IMR-90 (cell line): ENCODE measurements at regions not wholly inside any gene's neighbourhood (a gene's known extent, or its start where the extent isn't known, plus 50 kb on each side); places are given as distances from the start of the nearest gene placed in this dataset.

Experiments
- ATAC-seq: fragments of 200-7000 bp; cut with Tn5 transposase; 2 replicates; pipeline ENCODE4 v1.9.1; 2020; ENCODE audit warnings: low read depth, mild to moderate bottlenecking, moderate library complexity
- BruUV-seq: library from RNA; stranded (reverse); fragments of 400-500 nt; replicated peaks from 2 replicates; lab custom pipeline; 2021; lab: Mats Ljungman, UMichigan
- CTCF ChIA-PET: fragments of 300-600 bp; formaldehyde crosslinking; extraction: SDS; loops from one replicate; lab custom pipeline; 2021; ENCODE audit warnings: antibody characterized with exemption; lab: Yijun Ruan, JAX
- POLR2A ChIA-PET: fragments of 300-600 bp; sonication (Branson Sonifier 250); formaldehyde crosslinking; loops from one replicate; lab custom pipeline; 2022; ENCODE audit warnings: antibody characterized with exemption; ENCODE audit not compliant: unreplicated experiment; lab: Charles Lee
- DNase-seq: peaks from one replicate; pipeline ENCODE4 v3.0.0; 2013
- H2AFZ ChIP-seq: replicated peaks from 2 replicates; pipeline ENCODE3; 2013; ENCODE audit warnings: low read length, mild to moderate bottlenecking; ENCODE audit not compliant: poor library complexity
- H2AK5ac ChIP-seq: 2 replicates; pipeline ENCODE4 v1.6.1; 2013; ENCODE audit warnings: low read depth, low read length, inconsistent platforms
- H2AK9ac ChIP-seq: replicated peaks from 2 replicates; pipeline ENCODE3; 2013; ENCODE audit warnings: mild to moderate bottlenecking, low read depth, low read length, moderate library complexity; ENCODE audit not compliant: poor library complexity
- H2BK120ac ChIP-seq: 2 replicates; pipeline ENCODE4 v1.6.1; 2013; ENCODE audit warnings: low read depth, low read length, inconsistent platforms
- H2BK15ac ChIP-seq: 3 replicates; pipeline ENCODE4 v1.6.1; 2013; ENCODE audit warnings: low read depth, low read length, inconsistent platforms
- H2BK20ac ChIP-seq: 2 replicates; pipeline ENCODE4 v1.6.1; 2013; ENCODE audit warnings: low read depth, mild to moderate bottlenecking, inconsistent platforms, low read length, moderate library complexity
- H2BK5ac ChIP-seq: 2 replicates; pipeline ENCODE4 v1.6.1; 2013; ENCODE audit warnings: mild to moderate bottlenecking, low read depth, low read length, inconsistent platforms; ENCODE audit not compliant: poor library complexity, severe bottlenecking
- H3K14ac ChIP-seq: replicated peaks from 2 replicates; pipeline ENCODE4 v1.6.1; 2013; ENCODE audit warnings: low read depth, low read length, inconsistent platforms
- H3K18ac ChIP-seq: 2 replicates; pipeline ENCODE4 v1.6.1; 2013; ENCODE audit warnings: low read depth, low read length, control low read depth
- H3K23ac ChIP-seq: 2 replicates; pipeline ENCODE4 v1.6.1; 2013; ENCODE audit warnings: low read depth, low read length, inconsistent platforms
- H3K27ac ChIP-seq: 2 replicates; pipeline ENCODE4 v1.5.1; 2013; ENCODE audit warnings: mild to moderate bottlenecking, control low read depth, low read length; ENCODE audit not compliant: insufficient read depth
- H3K27me3 ChIP-seq: 2 replicates; pipeline ENCODE4 v1.6.1; 2013; ENCODE audit warnings: low read length; ENCODE audit not compliant: control insufficient read depth, insufficient read depth
- H3K36me3 ChIP-seq: 2 replicates; pipeline ENCODE4 v1.6.1; 2013; ENCODE audit warnings: low read length, mixed read lengths; ENCODE audit not compliant: control insufficient read depth, insufficient read depth
- H3K4ac ChIP-seq: 2 replicates; pipeline ENCODE4 v1.6.1; 2013; ENCODE audit warnings: low read depth, low read length, inconsistent platforms
- H3K4me1 ChIP-seq: 2 replicates; pipeline ENCODE4 v1.6.1; 2013; ENCODE audit warnings: low read length, mixed read lengths; ENCODE audit not compliant: control insufficient read depth, insufficient read depth
- H3K4me2 ChIP-seq: 2 replicates; pipeline ENCODE4 v1.6.1; 2013; ENCODE audit warnings: low read depth, mild to moderate bottlenecking, control low read depth, low read length, moderate library complexity
- H3K4me3 ChIP-seq: 2 replicates; pipeline ENCODE4 v1.5.1; 2013; ENCODE audit warnings: low read depth, mild to moderate bottlenecking, control low read depth, low read length, moderate library complexity; ENCODE audit not compliant: insufficient read depth
- H3K56ac ChIP-seq: 2 replicates; pipeline ENCODE4 v1.6.1; 2013; ENCODE audit warnings: low read length, inconsistent platforms; ENCODE audit not compliant: insufficient read depth; ENCODE audit errors: extremely low read depth
- H3K79me1 ChIP-seq, 2 experiments: 2 replicates each; pipeline ENCODE4 v1.6.1; 2013; ENCODE audit warnings: low read length in 2 of 2, inconsistent platforms in 1 of 2, low read depth in 1 of 2
- H3K9ac ChIP-seq: 2 replicates; pipeline ENCODE4 v1.6.1; 2013; ENCODE audit warnings: low read depth, low read length, control low read depth
- H3K9me1 ChIP-seq: 2 replicates; pipeline ENCODE4 v1.6.1; 2013; ENCODE audit warnings: low read length, inconsistent platforms; ENCODE audit not compliant: insufficient read depth
- H3K9me3 ChIP-seq: 2 replicates; pipeline ENCODE4 v1.6.1; 2013; ENCODE audit warnings: low read length; ENCODE audit not compliant: control insufficient read depth, insufficient read depth
- H4K20me1 ChIP-seq: 2 replicates; pipeline ENCODE4 v1.6.1; 2013; ENCODE audit warnings: low read length, inconsistent platforms; ENCODE audit not compliant: insufficient read depth
- H4K5ac ChIP-seq: 2 replicates; pipeline ENCODE4 v1.6.1; 2013; ENCODE audit warnings: mild to moderate bottlenecking, low read depth, low read length, control low read depth
- H4K8ac ChIP-seq, 2 experiments: 2 replicates each; pipeline ENCODE4 v1.6.1; 2013; ENCODE audit warnings: low read depth in 2 of 2, low read length in 2 of 2, control low read depth in 1 of 2, inconsistent platforms in 1 of 2
- H4K91ac ChIP-seq: 2 replicates; pipeline ENCODE4 v1.6.1; 2013; ENCODE audit warnings: low read depth, low read length, inconsistent platforms; ENCODE audit not compliant: insufficient read depth
- BHLHE40 ChIP-seq: fragments of 150-350 bp; IDR thresholded peaks from 2 replicates; pipeline ENCODE4 v1.6.1; 2016; ENCODE audit warnings: mild to moderate bottlenecking, low read depth, low read length
- CEBPB ChIP-seq: IDR thresholded peaks from 2 replicates; pipeline ENCODE4 v1.6.1; 2012; ENCODE audit warnings: low read depth, low read length, improper control_type of control experiment
- CHD1 ChIP-seq: IDR thresholded peaks from 2 replicates; pipeline ENCODE4 v1.6.1; 2012; ENCODE audit warnings: low read depth, low read length, improper control_type of control experiment
- MAFK ChIP-seq: IDR thresholded peaks from 2 replicates; pipeline ENCODE4 v1.6.1; 2012; ENCODE audit warnings: low read depth, low read length, improper control_type of control experiment
- MAZ ChIP-seq: IDR thresholded peaks from 2 replicates; pipeline ENCODE4 v1.6.1; 2012; ENCODE audit warnings: low read depth, mild to moderate bottlenecking, low read length, improper control_type of control experiment, moderate library complexity, borderline replicate concordance
- MXI1 ChIP-seq: IDR thresholded peaks from 2 replicates; pipeline ENCODE4 v1.6.1; 2012; ENCODE audit warnings: low read depth, mild to moderate bottlenecking, low read length, moderate library complexity, borderline replicate concordance
- NFE2L2 ChIP-seq: fragments of 150-350 bp; IDR thresholded peaks from 2 replicates; pipeline ENCODE4 v1.6.1; 2016; ENCODE audit warnings: low read depth, mild to moderate bottlenecking, low read length
- POLR2A ChIP-seq: IDR thresholded peaks from 2 replicates; pipeline ENCODE4 v1.6.1; 2012; ENCODE audit warnings: mild to moderate bottlenecking, low read depth, low read length
- RAD21 ChIP-seq: IDR thresholded peaks from 2 replicates; pipeline ENCODE4 v1.6.1; 2012; ENCODE audit warnings: low read length, improper control_type of control experiment
- RCOR1 ChIP-seq: IDR thresholded peaks from 2 replicates; pipeline ENCODE4 v1.6.1; 2012; ENCODE audit warnings: mild to moderate bottlenecking, low read length, improper control_type of control experiment; ENCODE audit not compliant: insufficient replicate concordance
- RFX5 ChIP-seq: IDR thresholded peaks from 2 replicates; pipeline ENCODE4 v1.8.0; 2012; ENCODE audit warnings: low read depth, mild to moderate bottlenecking, low read length, moderate library complexity
- SMC3 ChIP-seq: fragments of 150-350 bp; IDR thresholded peaks from 2 replicates; pipeline ENCODE4 v1.6.1; 2016; ENCODE audit warnings: low read depth, mild to moderate bottlenecking, antibody characterized with exemption, low read length, moderate library complexity
- WGBS, 2 experiments: methylation state at CpG; one replicate each; pipeline versions ENCODE4 v1.1.5 to v1.1.7; 2013; ENCODE audit warnings: missing lambda C conversion rate in 2 of 2; ENCODE audit not compliant: insufficient read length in 1 of 2; ENCODE audit errors: extremely low coverage in 2 of 2; 5-methylcytosine and 5-hydroxymethylcytosine counted together
- dilution Hi-C: fragments of 300-500 bp; cut with HindIII; formaldehyde crosslinking; loops from one replicate; pipeline ENCODE4 v1.14.3; 2018; ENCODE audit warnings: low sequenced_read_pairs; ENCODE audit not compliant: unreplicated experiment
- in situ Hi-C: fragments of 300-500 bp; cut with MboI; formaldehyde crosslinking; loops from 3 replicates; pipeline ENCODE4 v1.14.3; 2019; ENCODE audit warnings: low sequenced_read_pairs, inconsistent platforms, mixed read lengths
- intact Hi-C: fragments of 100-400 bp; cut with micrococcal nuclease; formaldehyde crosslinking; loops from 2 replicates; pipeline ENCODE4 v1.10.0; 2022
- TF ChIP-seq, protein P1 (sequence below): fragments of 150-350 bp; IDR thresholded peaks from 2 replicates; pipeline ENCODE4 v1.6.1; 2016; ENCODE audit warnings: low read depth, mild to moderate bottlenecking, low read length, moderate library complexity, borderline replicate concordance
- TF ChIP-seq, protein P2 (sequence below): fragments of 150-350 bp; IDR thresholded peaks from 2 replicates; pipeline ENCODE4 v1.6.1; 2017; ENCODE audit warnings: mild to moderate bottlenecking, antibody characterized with exemption, low read length, low read depth
- TF ChIP-seq, protein P3 (sequence below): conservative IDR thresholded peaks from 2 replicates; pipeline ENCODE4 v1.5.1; 2012; ENCODE audit warnings: mild to moderate bottlenecking, low read depth, low read length, improper control_type of control experiment

DNA sequence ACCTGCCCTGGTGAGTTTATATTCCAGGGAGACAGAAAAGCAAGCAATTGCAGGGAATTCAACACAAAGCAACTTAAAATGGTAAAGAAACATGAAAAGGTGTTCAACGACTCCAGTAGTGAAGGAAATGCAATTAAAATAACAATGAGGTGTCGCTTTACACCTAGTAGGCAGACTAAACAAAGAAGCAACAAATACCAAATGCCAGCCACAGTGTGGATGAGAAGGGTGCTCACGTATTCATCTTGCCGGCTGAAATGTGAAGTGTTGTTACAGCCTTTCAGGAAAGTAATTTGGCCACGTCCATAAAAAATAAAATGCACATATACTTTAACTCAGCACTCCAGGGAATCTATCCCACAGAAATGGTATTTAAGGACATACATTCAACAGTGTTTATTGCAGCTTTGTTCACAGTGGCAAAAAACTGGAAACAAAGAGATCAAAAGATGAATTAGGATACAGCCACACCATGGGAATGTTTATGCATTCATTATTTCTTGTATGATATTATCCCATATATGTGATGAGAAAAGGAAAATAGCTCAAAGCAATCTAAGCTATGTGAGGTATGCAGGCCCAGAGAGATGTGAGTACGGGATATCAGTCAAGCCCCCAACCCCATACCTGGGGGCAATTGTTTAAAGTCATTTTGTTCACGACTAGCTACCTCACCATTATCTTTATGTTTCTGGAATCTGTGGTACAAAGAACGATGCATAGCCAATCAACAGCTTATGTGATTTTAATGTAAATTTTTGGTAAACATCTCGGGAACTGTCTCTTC is 266.0 kb upstream of the SOX4 start:
- Histone ChIP-seq H4K20me1 (no peaks in the 10 kb centered on the region), H3K4me2 (no peak overlapping the region), H3K23ac (no peak overlapping the region), H3K27me3 (no peaks in the 10 kb centered on the region), H4K91ac (no peak overlapping the region), H3K9me1 (no peaks in the 10 kb centered on the region), H2BK120ac (no peak overlapping the region), H3K36me3 (no peaks in the 10 kb centered on the region), H3K79me1 (no peaks in the 10 kb centered on the region), H3K4me3 (no peak overlapping the region), H3K18ac (no peak overlapping the region), H4K5ac (no peak overlapping the region), H2BK20ac (no peak overlapping the region), H3K4ac (no peak overlapping the region), H2AK9ac (no peak overlapping the region), H4K8ac (no peak overlapping the region), H3K27ac (no peak overlapping the region), H3K9ac (no peak overlapping the region), H2AFZ (no peak overlapping the region), H3K9me3 (no peaks in the 10 kb centered on the region), H2BK5ac (no peak overlapping the region), H2BK15ac (no peak overlapping the region), H3K14ac (no peak overlapping the region), H2AK5ac (no peak overlapping the region), H3K4me1 (no peaks in the 10 kb centered on the region), H3K56ac (no peak overlapping the region)
- POLR2A ChIA-PET, result no interaction called here
- no CpG with 5 or more reads among the region's 9 CpGs for WGBS, 2 experiments
- ATAC-seq (no peak), DNase-seq (no peak)
- TF ChIP-seq, protein P1, sequence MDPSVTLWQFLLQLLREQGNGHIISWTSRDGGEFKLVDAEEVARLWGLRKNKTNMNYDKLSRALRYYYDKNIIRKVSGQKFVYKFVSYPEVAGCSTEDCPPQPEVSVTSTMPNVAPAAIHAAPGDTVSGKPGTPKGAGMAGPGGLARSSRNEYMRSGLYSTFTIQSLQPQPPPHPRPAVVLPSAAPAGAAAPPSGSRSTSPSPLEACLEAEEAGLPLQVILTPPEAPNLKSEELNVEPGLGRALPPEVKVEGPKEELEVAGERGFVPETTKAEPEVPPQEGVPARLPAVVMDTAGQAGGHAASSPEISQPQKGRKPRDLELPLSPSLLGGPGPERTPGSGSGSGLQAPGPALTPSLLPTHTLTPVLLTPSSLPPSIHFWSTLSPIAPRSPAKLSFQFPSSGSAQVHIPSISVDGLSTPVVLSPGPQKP, result no peak
- TF ChIP-seq MAZ (no peak), MXI1 (no peak), BHLHE40 (no peak), CEBPB (no peak), CHD1 (no peak), RAD21 (no peak), MAFK (no peak), POLR2A (no peak), RCOR1 (no peak), NFE2L2 (no peak), SMC3 (no peak), RFX5 (no peak)
- TF ChIP-seq, protein P2, sequence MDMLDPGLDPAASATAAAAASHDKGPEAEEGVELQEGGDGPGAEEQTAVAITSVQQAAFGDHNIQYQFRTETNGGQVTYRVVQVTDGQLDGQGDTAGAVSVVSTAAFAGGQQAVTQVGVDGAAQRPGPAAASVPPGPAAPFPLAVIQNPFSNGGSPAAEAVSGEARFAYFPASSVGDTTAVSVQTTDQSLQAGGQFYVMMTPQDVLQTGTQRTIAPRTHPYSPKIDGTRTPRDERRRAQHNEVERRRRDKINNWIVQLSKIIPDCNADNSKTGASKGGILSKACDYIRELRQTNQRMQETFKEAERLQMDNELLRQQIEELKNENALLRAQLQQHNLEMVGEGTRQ, result no peak
- TF ChIP-seq, protein P3, sequence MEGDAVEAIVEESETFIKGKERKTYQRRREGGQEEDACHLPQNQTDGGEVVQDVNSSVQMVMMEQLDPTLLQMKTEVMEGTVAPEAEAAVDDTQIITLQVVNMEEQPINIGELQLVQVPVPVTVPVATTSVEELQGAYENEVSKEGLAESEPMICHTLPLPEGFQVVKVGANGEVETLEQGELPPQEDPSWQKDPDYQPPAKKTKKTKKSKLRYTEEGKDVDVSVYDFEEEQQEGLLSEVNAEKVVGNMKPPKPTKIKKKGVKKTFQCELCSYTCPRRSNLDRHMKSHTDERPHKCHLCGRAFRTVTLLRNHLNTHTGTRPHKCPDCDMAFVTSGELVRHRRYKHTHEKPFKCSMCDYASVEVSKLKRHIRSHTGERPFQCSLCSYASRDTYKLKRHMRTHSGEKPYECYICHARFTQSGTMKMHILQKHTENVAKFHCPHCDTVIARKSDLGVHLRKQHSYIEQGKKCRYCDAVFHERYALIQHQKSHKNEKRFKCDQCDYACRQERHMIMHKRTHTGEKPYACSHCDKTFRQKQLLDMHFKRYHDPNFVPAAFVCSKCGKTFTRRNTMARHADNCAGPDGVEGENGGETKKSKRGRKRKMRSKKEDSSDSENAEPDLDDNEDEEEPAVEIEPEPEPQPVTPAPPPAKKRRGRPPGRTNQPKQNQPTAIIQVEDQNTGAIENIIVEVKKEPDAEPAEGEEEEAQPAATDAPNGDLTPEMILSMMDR, result no peak
- CTCF ChIA-PET, result interaction anchor here (0.6 kb wide), 1 partner anchor 23 kb away, joined by 3 read pairs; no protein-coding TSS in a partner anchor
- dilution Hi-C loops (no loop called here), in situ Hi-C loops (no loop called here), intact Hi-C loops (no loop called here)
- BruUV-seq, result no TSS peak
